ENCODE measurements at regions not wholly inside any gene's neighbourhood (a gene's known extent, or its start where the extent isn't known, plus 50 kb on each side); places are given as distances from the start of the nearest gene placed in this dataset.

DNA sequence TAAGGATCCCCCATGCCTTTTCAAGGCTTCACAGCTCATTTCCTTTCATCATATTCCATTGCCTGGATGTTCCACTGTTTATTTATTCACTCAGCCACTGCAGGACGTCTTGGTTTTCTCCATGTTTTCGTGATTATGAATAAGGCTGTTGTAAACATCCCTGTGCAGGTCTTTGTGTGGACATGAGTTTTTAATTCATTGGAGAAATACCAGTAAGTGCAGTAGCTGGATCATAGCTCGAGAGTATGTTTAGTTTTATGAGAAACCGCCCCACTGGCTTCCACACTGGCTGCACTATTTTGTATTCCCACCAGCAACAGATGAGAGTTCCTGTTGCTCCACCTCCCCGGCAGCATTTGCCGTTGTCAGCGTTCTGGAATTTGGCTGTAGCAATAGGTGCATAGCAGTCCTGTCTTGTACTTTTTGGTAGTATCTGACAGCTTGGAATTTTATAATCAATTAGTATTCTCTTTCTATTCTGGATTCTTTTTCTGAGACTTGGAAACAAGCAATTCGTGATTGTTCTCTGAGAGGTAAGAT is 269.9 kb upstream of the PITRM1 start:
- H3K4me2 ChIP-seq = no peak overlapping the region

DNA sequence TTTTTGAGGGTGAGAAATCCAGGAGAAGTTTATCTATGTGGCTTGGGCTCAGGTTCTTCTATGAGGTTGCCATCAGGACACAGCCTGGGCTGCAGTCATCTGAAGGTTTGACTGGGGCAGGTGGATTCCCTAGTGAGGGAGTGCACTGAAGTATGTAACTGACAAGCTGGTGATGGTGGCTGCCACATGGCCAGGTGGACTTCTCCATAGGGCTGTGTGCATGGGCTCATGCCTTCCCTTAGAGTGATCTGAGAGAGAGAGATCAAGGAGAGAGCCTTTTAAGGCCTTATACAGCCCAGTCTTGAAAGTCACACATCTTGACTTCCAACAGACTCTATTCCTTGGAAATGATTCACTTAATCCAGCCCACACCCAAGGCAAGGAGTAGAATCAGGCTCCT is 266.6 kb upstream of the PITRM1 start:
- DNase-seq (ENCODE audit: low spot score) = no peak
- Histone ChIP-seq H3K4me2 (no peak overlapping the region), H3K27me3 (no peaks in the 10 kb centered on the region), H3K36me3 (no peaks in the 10 kb centered on the region), H3K27ac (no peak overlapping the region), H3K4me3 (no peak overlapping the region), H4K20me1 (ENCODE audit: low read depth) (no peaks in the 10 kb centered on the region), H3K9ac (no peak overlapping the region), H3F3A (ENCODE audit: low read depth) (no peaks in the 10 kb centered on the region), H3K79me2 (ENCODE audit: low read depth) (no peaks in the 10 kb centered on the region), H3K9me3 (ENCODE audit: low read depth) (no peaks in the 10 kb centered on the region), H2AFZ (replicated peaks) (no peak overlapping the region), H3K4me1 (peaks cover 11% of the 10 kb centered on the region)
- Mint-ChIP-seq H3K4me1 (peaks cover 5% of the 10 kb centered on the region), H3K4me3 (no peak overlapping the region), H3K9me3 (peaks cover 8% of the 10 kb centered on the region), H3K27ac (no peak overlapping the region), H3K36me3 (no peaks in the 10 kb centered on the region), H3K27me3 (ENCODE audit: insufficient read depth, low read depth) (peaks cover 2% of the 10 kb centered on the region)
- TF ChIP-seq EZH2phosphoT487 (IDR thresholded peaks at IDR 0.05) = no peak
- TF ChIP-seq EZH2 (IDR thresholded peaks at IDR 0.05) = no peak

More for the DNA sequence above, 269.9 kb upstream of the PITRM1 start:
- TF ChIP-seq EZH2phosphoT487 (IDR thresholded peaks at IDR 0.05) (no peak), EZH2 (IDR thresholded peaks at IDR 0.05) (no peak)
- TF ChIP-seq, protein P1, sequence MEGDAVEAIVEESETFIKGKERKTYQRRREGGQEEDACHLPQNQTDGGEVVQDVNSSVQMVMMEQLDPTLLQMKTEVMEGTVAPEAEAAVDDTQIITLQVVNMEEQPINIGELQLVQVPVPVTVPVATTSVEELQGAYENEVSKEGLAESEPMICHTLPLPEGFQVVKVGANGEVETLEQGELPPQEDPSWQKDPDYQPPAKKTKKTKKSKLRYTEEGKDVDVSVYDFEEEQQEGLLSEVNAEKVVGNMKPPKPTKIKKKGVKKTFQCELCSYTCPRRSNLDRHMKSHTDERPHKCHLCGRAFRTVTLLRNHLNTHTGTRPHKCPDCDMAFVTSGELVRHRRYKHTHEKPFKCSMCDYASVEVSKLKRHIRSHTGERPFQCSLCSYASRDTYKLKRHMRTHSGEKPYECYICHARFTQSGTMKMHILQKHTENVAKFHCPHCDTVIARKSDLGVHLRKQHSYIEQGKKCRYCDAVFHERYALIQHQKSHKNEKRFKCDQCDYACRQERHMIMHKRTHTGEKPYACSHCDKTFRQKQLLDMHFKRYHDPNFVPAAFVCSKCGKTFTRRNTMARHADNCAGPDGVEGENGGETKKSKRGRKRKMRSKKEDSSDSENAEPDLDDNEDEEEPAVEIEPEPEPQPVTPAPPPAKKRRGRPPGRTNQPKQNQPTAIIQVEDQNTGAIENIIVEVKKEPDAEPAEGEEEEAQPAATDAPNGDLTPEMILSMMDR (IDR thresholded peaks at IDR 0.05) = no peak
- Histone ChIP-seq H3K27me3 (no peaks in the 10 kb centered on the region), H3K36me3 (no peaks in the 10 kb centered on the region), H3K9me3 (ENCODE audit: low read depth) (no peaks in the 10 kb centered on the region), H3K4me3 (no peak overlapping the region), H3K27ac (no peak overlapping the region), H3K9ac (no peak overlapping the region), H3K4me1 (peaks cover 2% of the 10 kb centered on the region), H4K20me1 (ENCODE audit: low read depth) (no peaks in the 10 kb centered on the region), H3F3A (ENCODE audit: low read depth) (no peaks in the 10 kb centered on the region), H3K79me2 (ENCODE audit: low read depth) (no peaks in the 10 kb centered on the region), H2AFZ (replicated peaks) (no peak overlapping the region)
- no peak for DNase-seq (ENCODE audit: low spot score)
- Mint-ChIP-seq H3K27me3 (ENCODE audit: insufficient read depth, low read depth) (peaks cover 3% of the 10 kb centered on the region), H3K4me1 (peaks cover 11% of the 10 kb centered on the region), H3K27ac (no peak overlapping the region), H3K4me3 (no peak overlapping the region), H3K9me3 (peaks cover 16% of the 10 kb centered on the region), H3K36me3 (no peaks in the 10 kb centered on the region)

DNA sequence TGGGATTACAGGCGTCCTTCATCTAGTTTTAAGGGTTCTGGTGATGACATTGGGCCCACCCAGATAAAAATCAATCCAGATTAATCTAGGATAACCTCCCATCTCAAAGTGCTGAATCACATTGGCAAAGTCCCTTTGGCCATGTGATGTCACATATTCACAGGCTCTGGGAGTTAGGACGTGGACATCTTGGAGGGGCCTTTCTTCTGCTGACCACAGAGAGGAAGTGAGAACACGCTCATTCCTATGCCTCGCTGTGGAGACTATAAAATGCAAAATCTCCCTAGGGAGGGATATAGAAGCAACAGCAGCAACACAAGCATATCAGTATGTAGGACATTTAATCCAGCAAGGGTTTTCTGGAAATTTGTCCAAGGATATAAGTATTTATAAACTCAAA is 266.0 kb upstream of the PITRM1 start:
- H3K4me3 Mint-ChIP-seq = no peak overlapping the region
- peaks cover 5% of the 10 kb centered on the region for H3K4me1 Mint-ChIP-seq
- H3K27ac Mint-ChIP-seq = no peak overlapping the region
- Histone ChIP-seq H3K4me3 (no peak overlapping the region), H3K27me3 (no peaks in the 10 kb centered on the region), H3K27ac (no peak overlapping the region), H3K4me2 (no peak overlapping the region), H3K9ac (no peak overlapping the region), H2AFZ (replicated peaks) (no peak overlapping the region), H3K9me3 (ENCODE audit: low read depth) (no peaks in the 10 kb centered on the region), H4K20me1 (ENCODE audit: low read depth) (no peaks in the 10 kb centered on the region), H3F3A (ENCODE audit: low read depth) (no peaks in the 10 kb centered on the region), H3K36me3 (no peaks in the 10 kb centered on the region), H3K79me2 (ENCODE audit: low read depth) (no peaks in the 10 kb centered on the region), H3K4me1 (peaks cover 11% of the 10 kb centered on the region)
- DNase-seq (ENCODE audit: low spot score) = no peak
- H3K36me3 Mint-ChIP-seq = no peaks in the 10 kb centered on the region
- no peaks in the 10 kb centered on the region for H3K27me3 Mint-ChIP-seq (ENCODE audit: insufficient read depth, low read depth)
- H3K9me3 Mint-ChIP-seq = peaks cover 5% of the 10 kb centered on the region
- TF ChIP-seq EZH2phosphoT487 (IDR thresholded peaks at IDR 0.05) = no peak
- TF ChIP-seq, protein P1 (IDR thresholded peaks at IDR 0.05) = no peak
- no peak for TF ChIP-seq EZH2 (IDR thresholded peaks at IDR 0.05)

DNA sequence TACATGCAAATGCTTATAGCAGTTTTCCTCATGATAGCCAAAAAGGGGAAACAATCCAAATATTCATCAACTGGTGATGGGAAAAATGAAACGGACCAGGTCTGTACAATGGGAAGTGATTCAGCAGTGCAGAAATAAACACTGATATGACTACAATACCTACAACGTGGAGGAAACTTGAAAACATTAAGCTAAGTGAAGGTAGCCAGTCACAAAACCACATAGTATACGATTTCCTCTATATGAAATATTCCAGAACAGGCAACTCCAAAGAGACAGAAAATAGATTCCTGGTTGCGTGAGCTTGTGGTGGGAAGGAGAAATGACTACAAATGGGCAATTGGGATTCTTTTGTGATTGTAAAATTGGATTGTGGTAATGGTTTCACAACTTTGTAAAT is 263.1 kb upstream of the PITRM1 start:
- Histone ChIP-seq H4K20me1 (ENCODE audit: low read depth) (no peaks in the 10 kb centered on the region), H2AFZ (replicated peaks) (no peak overlapping the region), H3K4me2 (no peak overlapping the region), H3K36me3 (no peaks in the 10 kb centered on the region), H3K4me3 (no peak overlapping the region), H3K9me3 (ENCODE audit: low read depth) (no peaks in the 10 kb centered on the region), H3K4me1 (peaks cover 11% of the 10 kb centered on the region), H3K27ac (no peak overlapping the region), H3K27me3 (no peaks in the 10 kb centered on the region), H3F3A (ENCODE audit: low read depth) (no peaks in the 10 kb centered on the region), H3K9ac (no peak overlapping the region), H3K79me2 (ENCODE audit: low read depth) (no peaks in the 10 kb centered on the region)
- Mint-ChIP-seq H3K27ac (no peak overlapping the region), H3K9me3 (peaks cover 5% of the 10 kb centered on the region), H3K27me3 (ENCODE audit: insufficient read depth, low read depth) (peaks cover 3% of the 10 kb centered on the region), H3K36me3 (no peaks in the 10 kb centered on the region), H3K4me3 (no peak overlapping the region), H3K4me1 (peaks cover 5% of the 10 kb centered on the region)
- no peak for DNase-seq (ENCODE audit: low spot score)
- TF ChIP-seq, protein P1 (IDR thresholded peaks at IDR 0.05) = no peak
- TF ChIP-seq EZH2phosphoT487 (IDR thresholded peaks at IDR 0.05) (no peak), EZH2 (IDR thresholded peaks at IDR 0.05) (no peak)

Measured in neural progenitor cell (in vitro differentiated cells).